ENCODE measurements at regions not wholly inside any gene's neighbourhood (a gene's known extent, or its start where the extent isn't known, plus 50 kb on each side); places are given as distances from the start of the nearest gene placed in this dataset.

GRCh38 chr3:99434190-99434589, 204.2 kb upstream of the COL8A1 start:
- DNase-seq (ENCODE audit: low spot score): no peak

- DNase-seq (ENCODE audit: low spot score): no peak
Measured at GRCh38 chr3:99430348-99431134, 207.9 kb upstream of the COL8A1 start.

- DNase-seq (ENCODE audit: low spot score): no peak
Measured at GRCh38 chr3:99429502-99429901, 208.9 kb upstream of the COL8A1 start.

- no peak for DNase-seq (ENCODE audit: low spot score)
Measured at GRCh38 chr3:99425930-99426329, 212.5 kb upstream of the COL8A1 start.

- no peak for DNase-seq (ENCODE audit: low spot score)
Measured at GRCh38 chr3:99419116-99419515, 219.3 kb upstream of the COL8A1 start.

GRCh38 chr3:99418709-99419108, 219.7 kb upstream of the COL8A1 start:
- DNase-seq (ENCODE audit: low spot score): no peak

GRCh38 chr3:99418209-99418635, 220.2 kb upstream of the COL8A1 start:
- DNase-seq (ENCODE audit: low spot score): no peak

GRCh38 chr3:99413504-99413903, 224.9 kb upstream of the COL8A1 start:
- no peak for DNase-seq (ENCODE audit: low spot score)

- DNase-seq (ENCODE audit: low spot score): no peak
Measured at GRCh38 chr3:99410789-99411311, 227.5 kb upstream of the COL8A1 start.

- DNase-seq (ENCODE audit: low spot score): no peak
Measured at GRCh38 chr3:99409961-99410360, 228.4 kb upstream of the COL8A1 start.

GRCh38 chr3:99407257-99407656, 231.1 kb upstream of the COL8A1 start:
- no peak for DNase-seq (ENCODE audit: low spot score)

GRCh38 chr3:99402755-99403154, 235.6 kb upstream of the COL8A1 start:
- no peak for DNase-seq (ENCODE audit: low spot score)

- no peak for DNase-seq (ENCODE audit: low spot score)
Measured at GRCh38 chr3:99400352-99400751, 238.0 kb upstream of the COL8A1 start.

GRCh38 chr3:99396651-99397275, 241.6 kb upstream of the COL8A1 start:
- DNase-seq (ENCODE audit: low spot score): no peak

GRCh38 chr3:99394831-99395778, 243.3 kb upstream of the COL8A1 start:
- DNase-seq (ENCODE audit: low spot score): no peak

- no peak for DNase-seq (ENCODE audit: low spot score)
Measured at GRCh38 chr3:99393961-99394360, 244.4 kb upstream of the COL8A1 start.

- DNase-seq (ENCODE audit: low spot score): no peak
Measured at GRCh38 chr3:99388780-99389179, 249.6 kb upstream of the COL8A1 start.

- no peak for DNase-seq (ENCODE audit: low spot score)
Measured at GRCh38 chr3:99384596-99384995, 253.8 kb upstream of the COL8A1 start.

GRCh38 chr3:99376926-99377325, 261.5 kb upstream of the COL8A1 start:
- no peak for DNase-seq (ENCODE audit: low spot score)

- DNase-seq (ENCODE audit: low spot score): no peak
Measured at GRCh38 chr3:99373846-99374210, 264.6 kb upstream of the COL8A1 start.

- DNase-seq (ENCODE audit: low spot score): no peak
Measured at GRCh38 chr3:99373088-99373845, 265.1 kb upstream of the COL8A1 start.
